ENCODE measurements at regions not wholly inside any gene's neighbourhood (a gene's known extent, or its start where the extent isn't known, plus 50 kb on each side); places are given as distances from the start of the nearest gene placed in this dataset.

DNA sequence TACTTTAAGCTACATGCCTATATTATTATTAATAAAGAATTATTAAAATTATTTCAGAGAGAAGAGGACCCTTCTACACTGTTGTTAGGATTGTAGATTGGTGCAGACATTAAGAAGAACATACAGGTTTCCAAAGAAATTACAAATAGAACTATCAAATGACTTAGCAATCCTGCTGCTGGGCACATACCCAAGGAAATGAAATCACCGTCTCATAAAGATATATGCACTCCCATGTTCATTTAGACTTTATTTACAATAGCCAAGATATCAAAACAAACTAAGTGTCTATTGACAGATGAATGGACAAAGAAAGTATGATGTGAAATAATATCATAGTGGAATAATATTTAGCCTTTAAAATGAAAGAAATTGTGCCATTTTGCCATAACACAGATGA lies 687.7 kb upstream of the POU3F2 start:
- H3K9ac ChIP-seq (ENCODE audit: control insufficient read depth, insufficient read depth, low read length) = no peak overlapping the region
- no peaks in the 10 kb centered on the region for H3K36me3 ChIP-seq (ENCODE audit: control insufficient read depth in 2 of 2, insufficient read depth in 2 of 2, low read length in 1 of 2)
- intact Hi-C loops (cut with micrococcal nuclease; ENCODE audit: unreplicated experiment) (no loop called here), in situ Hi-C loops (cut with MboI) (no loop called here)
- no TSS peak for BruUV-seq (replicated peaks)
- H3K4me3 ChIP-seq = no peak overlapping the region
- no peak for TF ChIP-seq NFYB (IDR thresholded peaks at IDR 0.05; ENCODE audit: insufficient read depth, low read depth, low read length)
- TF ChIP-seq, protein P1, sequence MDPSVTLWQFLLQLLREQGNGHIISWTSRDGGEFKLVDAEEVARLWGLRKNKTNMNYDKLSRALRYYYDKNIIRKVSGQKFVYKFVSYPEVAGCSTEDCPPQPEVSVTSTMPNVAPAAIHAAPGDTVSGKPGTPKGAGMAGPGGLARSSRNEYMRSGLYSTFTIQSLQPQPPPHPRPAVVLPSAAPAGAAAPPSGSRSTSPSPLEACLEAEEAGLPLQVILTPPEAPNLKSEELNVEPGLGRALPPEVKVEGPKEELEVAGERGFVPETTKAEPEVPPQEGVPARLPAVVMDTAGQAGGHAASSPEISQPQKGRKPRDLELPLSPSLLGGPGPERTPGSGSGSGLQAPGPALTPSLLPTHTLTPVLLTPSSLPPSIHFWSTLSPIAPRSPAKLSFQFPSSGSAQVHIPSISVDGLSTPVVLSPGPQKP (IDR thresholded peaks at IDR 0.05; ENCODE audit: low read depth, low read length) = no peak
- TF ChIP-seq PML (IDR thresholded peaks at IDR 0.05; ENCODE audit: low read length) = no peak
- no peak for TF ChIP-seq SPI1 (IDR thresholded peaks at IDR 0.05; ENCODE audit: borderline replicate concordance, insufficient read depth, low read depth, low read length)
- no peak for TF ChIP-seq CREB1 (IDR thresholded peaks at IDR 0.05; ENCODE audit: low read depth)
- no peak for TF ChIP-seq HDAC2 (IDR thresholded peaks at IDR 0.05)
- TF ChIP-seq RAD21 (IDR thresholded peaks at IDR 0.05; ENCODE audit: insufficient read depth, low read depth, low read length) = no peak
- TF ChIP-seq EGR1 (IDR thresholded peaks at IDR 0.05; ENCODE audit: borderline replicate concordance in 1 of 2, low read depth in 2 of 2, low read length in 2 of 2) = no peak
- CTCF ChIA-PET = no interaction called here
- H3K79me2 ChIP-seq (ENCODE audit: control insufficient read depth, insufficient read depth, low read length) = no peaks in the 10 kb centered on the region
- SMC1A ChIA-PET (ENCODE audit: uncharacterized antibody, unreplicated experiment) = no interaction called here
- RAD21 ChIA-PET (ENCODE audit: unreplicated experiment) = no interaction called here
- no peak for ATAC-seq
- DNase-seq (ENCODE audit: low read depth, low spot score) = no peak
- H3K4me1 ChIP-seq (ENCODE audit: control insufficient read depth, insufficient read depth, low read length) = no peaks in the 10 kb centered on the region
- no peak for FAIRE-seq
- H2AFZ ChIP-seq (ENCODE audit: control insufficient read depth, low read depth, low read length) = no peak overlapping the region
- WGBS (ENCODE audit: insufficient coverage, insufficient replicate concordance, low lambda C conversion rate, missing lambda C conversion rate) = 42% methylated on average over 1 of the region's 1 CpG
- POLR2A ChIA-PET = no interaction called here
- H4K20me1 ChIP-seq (ENCODE audit: control insufficient read depth, insufficient read depth) = no peaks in the 10 kb centered on the region
- H3K27me3 ChIP-seq (replicated peaks in 1 of 2; ENCODE audit: control insufficient read depth in 2 of 2, insufficient read depth in 2 of 2, low read length in 1 of 2) = no peaks in the 10 kb centered on the region
- H3K4me2 ChIP-seq (ENCODE audit: control insufficient read depth, insufficient read depth) = no peak overlapping the region
- no peaks in the 10 kb centered on the region; the same call in 2 of the 3 replicates for H3K9me3 ChIP-seq (replicated peaks; ENCODE audit: control insufficient read depth, insufficient read depth, low read length)
- no peak overlapping the region for H3K27ac ChIP-seq (ENCODE audit: control insufficient read depth, insufficient read depth)

- BruUV-seq (replicated peaks) = no TSS peak
These were observed 677.8 kb upstream of the POU3F2 start for GRCh38 chr6:98156580-98156979.

More at GRCh38 chr6:98156580-98156979, 677.8 kb upstream of the POU3F2 start:
- ChIA-PET RAD21 (ENCODE audit: unreplicated experiment) (no interaction called here), CTCF (no interaction called here), POLR2A (no interaction called here), SMC1A (ENCODE audit: uncharacterized antibody, unreplicated experiment) (no interaction called here)
- no peak for ATAC-seq
- intact Hi-C loops (cut with micrococcal nuclease; ENCODE audit: unreplicated experiment) (no loop called here), in situ Hi-C loops (cut with MboI) (no loop called here)
- Histone ChIP-seq H3K36me3 (ENCODE audit: control insufficient read depth in 2 of 2, insufficient read depth in 2 of 2, low read length in 1 of 2) (no peaks in the 10 kb centered on the region), H3K4me1 (ENCODE audit: control insufficient read depth, insufficient read depth, low read length) (no peaks in the 10 kb centered on the region), H3K9ac (ENCODE audit: control insufficient read depth, insufficient read depth, low read length) (no peak overlapping the region), H3K27ac (ENCODE audit: control insufficient read depth, insufficient read depth) (no peak overlapping the region), H4K20me1 (ENCODE audit: control insufficient read depth, insufficient read depth) (no peaks in the 10 kb centered on the region), H3K4me2 (ENCODE audit: control insufficient read depth, insufficient read depth) (no peak overlapping the region), H3K79me2 (ENCODE audit: control insufficient read depth, insufficient read depth, low read length) (no peaks in the 10 kb centered on the region), H3K4me3 (no peak overlapping the region), H3K9me3 (replicated peaks; ENCODE audit: control insufficient read depth, insufficient read depth, low read length) (no peaks in the 10 kb centered on the region), H3K27me3 (replicated peaks in 1 of 2; ENCODE audit: control insufficient read depth in 2 of 2, insufficient read depth in 2 of 2, low read length in 1 of 2) (no peaks in the 10 kb centered on the region), H2AFZ (ENCODE audit: control insufficient read depth, low read depth, low read length) (no peak overlapping the region)
- no peak for TF ChIP-seq SMAD5 (IDR thresholded peaks at IDR 0.05; ENCODE audit: low read depth)
- 0% methylated on average over 2 of the region's 2 CpGs for WGBS (ENCODE audit: insufficient coverage, insufficient replicate concordance, low lambda C conversion rate, missing lambda C conversion rate)
- no peak for DNase-seq (ENCODE audit: low read depth, low spot score)
- no peak for FAIRE-seq

Measured in GM12878 (cell line).